HG03571 (cell line): ENCODE measurements at regions not wholly inside any gene's neighbourhood (a gene's known extent, or its start where the extent isn't known, plus 50 kb on each side); places are given as distances from the start of the nearest gene placed in this dataset.
"Not testable (repeated sequence)": the region's sequence is repeated elsewhere in the genome, so short reads cannot be mapped to it uniquely, and the experiment has no call there.

ENCODE experiments used
- ATAC-seq: cut with Tn5 transposase; IDR thresholded peaks from one replicate; pipeline ENCODE4 v1.9.1; 2021; ENCODE audit not compliant: unreplicated experiment

DNA sequence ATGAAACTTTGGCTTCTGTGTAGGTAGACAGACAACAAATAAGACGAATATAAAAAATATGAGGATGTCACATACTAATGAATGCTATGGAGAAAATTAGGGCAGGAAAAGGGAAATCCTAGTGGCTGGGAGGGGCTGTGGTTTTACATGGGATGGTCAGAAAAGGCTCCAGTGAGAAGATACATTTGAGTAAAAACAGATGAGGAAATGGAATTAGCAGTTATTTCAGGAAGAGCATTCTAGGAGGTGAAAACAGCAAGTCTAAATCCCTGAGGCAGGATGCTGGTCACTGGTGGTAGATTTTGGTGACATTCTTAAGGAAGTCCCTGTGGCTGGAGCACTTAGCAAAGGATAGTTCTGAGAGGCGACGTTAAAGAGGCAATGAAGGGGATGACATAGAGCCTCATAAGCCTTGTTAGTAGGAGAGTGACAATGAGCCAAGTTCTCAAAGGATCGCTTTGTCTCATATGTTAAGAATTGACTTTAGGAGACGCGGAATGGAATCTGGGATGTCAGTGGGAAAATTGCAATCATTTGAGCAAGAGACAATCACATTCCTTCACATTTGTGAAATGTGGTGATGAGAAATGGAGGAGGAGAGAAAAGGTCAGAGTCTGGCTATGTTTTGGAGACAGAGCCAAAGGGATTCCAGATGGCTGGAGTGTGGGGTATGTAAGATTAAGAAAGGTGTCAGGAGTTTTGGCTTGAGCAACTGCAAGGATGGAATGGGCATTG is 384.7 kb upstream of the FZD8 start:
- no peak for ATAC-seq

DNA sequence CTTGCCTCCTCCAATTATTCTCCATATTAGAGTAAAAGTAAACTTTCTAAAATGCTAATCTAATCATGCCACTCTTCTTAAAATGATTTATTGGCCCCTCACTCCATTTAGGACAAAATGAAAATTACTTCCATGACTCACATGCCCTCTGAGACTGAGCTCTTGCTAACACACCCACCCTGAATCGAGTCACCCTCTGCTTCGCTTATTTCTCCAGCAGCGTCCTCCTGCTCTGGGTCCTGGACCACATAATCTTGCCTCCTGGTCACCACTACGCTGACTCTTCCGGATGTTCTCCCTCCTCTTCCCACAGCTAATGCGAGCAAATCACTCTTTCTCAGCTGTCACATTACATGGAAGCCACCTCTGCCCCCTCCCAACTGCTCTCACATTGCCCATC is 384.0 kb upstream of the FZD8 start:
- ATAC-seq: no peak

DNA sequence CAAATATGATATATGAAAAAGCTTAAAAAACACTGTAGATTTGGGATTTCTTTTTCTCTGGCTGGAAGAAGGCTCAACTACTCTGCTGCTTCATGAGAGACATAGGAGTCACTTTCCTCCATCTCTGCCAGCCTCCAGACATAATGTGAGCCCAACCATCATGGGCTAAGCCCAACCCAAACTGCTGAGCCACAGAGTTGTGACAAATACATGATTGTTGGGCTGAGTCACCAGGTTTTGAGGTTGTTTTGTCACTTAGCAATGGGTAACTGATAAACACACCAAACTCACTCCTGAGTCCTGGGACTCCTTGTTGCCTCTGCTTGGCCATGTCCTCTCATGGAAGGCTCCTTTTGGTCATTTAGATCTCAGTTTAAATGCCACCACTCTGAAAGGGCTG is 381.8 kb upstream of the FZD8 start:
- ATAC-seq: no peak

DNA sequence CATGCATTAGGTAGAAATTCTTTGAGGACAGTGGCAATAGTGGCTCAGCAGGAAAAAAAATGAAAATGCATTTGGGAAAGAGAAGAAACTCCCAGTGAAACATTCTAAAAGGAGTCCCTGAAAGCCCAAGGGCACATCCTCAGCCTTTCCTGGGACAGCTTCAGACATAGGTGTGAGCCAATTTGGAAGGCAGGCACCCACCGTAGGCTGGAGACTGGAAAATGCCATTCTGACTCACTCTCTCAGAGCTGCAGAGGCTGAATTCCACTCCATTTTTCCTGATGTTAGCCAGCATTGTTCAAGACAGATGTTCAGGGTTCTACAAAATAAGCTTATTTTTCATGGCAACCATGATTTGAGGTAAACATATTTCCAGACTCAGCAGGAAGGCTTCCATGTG is 379.0 kb upstream of the FZD8 start:
- ATAC-seq: no peak

DNA sequence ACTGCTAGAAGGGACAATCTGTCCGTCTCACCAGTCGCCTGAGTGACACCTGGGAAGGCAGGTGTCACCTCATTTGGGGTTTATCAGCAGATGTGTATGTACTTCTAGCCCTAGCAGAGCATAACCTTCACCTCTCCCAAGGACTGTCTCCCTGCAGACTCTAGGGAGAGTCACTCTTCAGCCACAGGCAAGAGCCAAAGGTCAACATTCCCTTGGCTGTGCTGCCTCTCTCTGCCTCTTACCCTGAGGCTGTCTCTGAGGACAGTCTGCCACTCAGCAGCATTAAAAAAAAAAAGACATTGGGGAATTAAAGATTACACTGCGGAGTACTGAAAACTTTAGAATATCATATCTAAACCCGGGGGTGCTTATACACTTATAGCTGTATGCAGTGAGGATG is 377.7 kb upstream of the FZD8 start:
- no peak for ATAC-seq

DNA sequence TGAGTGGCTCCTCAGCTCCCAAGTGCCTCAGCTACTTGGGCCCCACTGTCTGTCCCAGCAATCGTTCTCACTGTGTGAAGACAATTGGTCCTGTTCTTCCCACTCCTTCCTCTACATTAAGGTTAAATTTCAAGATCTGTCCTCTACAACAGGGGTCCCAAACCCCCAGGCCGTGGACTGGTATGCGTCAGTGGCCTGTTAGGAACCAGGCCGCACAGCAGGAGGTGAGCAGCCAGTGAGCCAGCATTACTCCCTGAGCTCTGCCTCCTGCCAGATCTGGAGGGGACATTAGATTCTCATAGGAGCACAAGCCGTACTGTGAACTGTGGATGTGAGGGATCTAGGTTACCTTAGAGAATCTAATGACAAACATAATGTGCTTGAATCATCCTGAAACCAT is 376.9 kb upstream of the FZD8 start:
- no peak for ATAC-seq

DNA sequence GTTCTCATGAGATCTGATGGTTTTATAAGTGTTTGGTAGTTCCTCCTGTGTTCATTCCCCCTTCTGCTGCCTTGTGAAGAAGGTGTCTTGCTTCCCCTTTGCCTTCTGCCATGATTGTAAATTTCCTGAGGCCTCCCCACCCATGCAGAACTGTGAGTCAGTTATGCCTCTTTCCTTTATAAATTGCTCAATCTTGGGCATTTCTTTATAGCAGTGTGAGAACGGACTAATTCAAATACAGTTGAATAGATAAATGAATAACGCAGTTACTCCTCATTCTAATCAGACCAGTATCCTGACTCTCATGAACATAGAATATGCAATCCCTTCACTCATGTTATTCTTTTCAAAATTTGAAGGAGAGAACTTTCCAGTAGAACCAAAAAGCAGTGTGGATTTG is 375.0 kb upstream of the FZD8 start:
- no peak for ATAC-seq

DNA sequence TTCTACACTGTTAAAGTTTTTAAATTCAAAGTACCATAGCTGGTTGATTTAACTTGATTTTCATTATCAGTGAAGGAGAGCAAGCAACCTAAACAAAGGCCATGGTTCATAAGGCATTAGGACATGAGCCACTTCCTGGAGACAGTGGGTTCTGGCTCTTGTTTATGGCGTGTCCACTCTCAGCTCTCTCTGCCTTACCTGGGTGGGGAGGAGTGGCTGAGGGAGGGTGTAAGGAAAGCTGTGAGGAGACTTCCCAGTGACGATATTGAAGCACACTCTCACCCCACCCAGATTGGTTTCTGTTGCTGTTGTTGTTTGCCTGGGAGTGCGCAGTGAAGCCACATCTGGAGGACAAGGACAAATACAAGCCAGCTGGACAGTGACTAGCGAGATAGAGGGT is 365.3 kb upstream of the FZD8 start:
- no peak for ATAC-seq

DNA sequence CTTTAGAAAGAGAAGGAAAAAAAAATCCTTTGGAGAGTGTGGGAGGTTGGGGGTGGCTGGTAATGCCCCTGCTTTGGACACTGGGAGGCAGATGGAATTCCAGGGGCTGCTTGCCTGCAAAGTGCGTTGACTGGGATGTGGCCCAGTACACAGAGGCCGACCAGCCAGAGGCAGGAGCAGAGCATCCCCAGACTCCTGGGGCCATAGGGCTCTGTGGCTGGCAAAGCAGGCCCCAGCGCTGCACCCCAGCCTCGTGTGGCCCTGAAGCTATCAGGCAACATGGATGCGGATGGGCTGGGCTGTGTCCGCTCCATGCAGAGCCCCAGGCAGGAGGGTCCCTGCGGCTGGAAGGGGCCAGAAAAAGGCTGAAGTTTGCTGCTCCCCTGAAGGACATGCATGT is 361.6 kb upstream of the FZD8 start:
- ATAC-seq: no peak

DNA sequence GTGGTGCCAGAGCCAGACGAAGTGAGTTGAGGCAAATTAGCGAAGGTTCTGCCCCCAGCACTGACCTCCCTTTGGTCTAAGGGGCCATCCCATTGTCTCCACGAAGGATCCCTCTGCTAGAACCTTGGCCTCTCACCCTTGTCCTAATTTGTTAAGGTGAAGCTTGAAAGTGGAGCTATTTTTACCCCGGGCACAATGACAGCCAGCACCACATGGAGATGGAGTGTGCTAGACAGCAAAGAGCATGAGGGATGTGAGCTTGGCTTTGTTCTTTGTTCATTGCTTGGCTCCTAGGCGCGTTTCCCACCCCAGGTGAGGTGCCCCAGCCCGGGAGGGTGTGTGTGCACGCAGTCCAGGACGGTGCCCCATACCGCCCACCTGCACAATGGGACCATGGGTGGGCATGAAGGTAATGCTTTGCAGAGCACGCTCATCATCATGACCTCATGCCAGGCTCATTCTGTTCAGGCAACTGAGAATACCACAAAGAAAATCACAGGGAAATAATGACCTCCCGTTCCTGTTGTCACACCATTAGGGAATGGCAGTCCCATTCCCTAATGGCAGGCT is 361.0 kb upstream of the FZD8 start:
- ATAC-seq: no peak

DNA sequence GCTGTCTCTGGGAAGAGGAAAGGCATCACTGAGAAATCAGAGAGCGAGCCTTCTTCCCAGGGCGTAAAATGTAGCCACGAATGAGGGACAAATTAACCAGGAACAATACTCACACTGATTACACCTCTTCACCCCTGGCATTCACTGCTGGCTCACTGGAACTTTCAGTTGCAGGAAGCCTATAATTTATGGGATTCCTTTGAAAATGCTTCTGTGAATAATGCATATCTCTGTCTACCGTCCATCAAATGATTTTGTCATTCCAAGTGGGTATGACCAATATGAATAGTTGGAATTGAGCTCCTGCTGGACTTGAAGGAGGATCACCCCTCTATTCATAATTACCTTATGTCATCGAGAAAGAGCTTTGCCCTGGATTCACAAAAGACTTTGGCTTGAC is 360.3 kb upstream of the FZD8 start:
- no peak for ATAC-seq

DNA sequence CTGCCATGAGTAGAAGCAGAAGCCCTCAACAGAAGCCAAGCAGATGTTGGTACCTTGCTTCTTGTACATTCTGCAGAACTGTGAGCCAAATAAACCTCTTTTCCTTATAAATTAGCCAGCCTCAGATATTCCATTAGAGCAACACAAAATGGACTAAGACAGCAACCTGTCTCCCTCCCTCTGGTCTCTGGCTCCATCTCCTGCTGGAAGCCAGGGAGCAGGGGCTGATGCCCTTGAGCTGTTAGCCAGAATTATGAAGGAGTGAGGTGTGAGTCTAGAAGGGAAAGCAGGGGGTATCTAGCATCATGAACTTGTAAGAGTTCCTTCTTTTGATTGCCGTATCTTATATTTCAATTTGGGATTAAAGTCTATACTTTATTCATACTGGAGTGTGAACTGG is 358.7 kb upstream of the FZD8 start:
- ATAC-seq: not testable (repeated sequence)

DNA sequence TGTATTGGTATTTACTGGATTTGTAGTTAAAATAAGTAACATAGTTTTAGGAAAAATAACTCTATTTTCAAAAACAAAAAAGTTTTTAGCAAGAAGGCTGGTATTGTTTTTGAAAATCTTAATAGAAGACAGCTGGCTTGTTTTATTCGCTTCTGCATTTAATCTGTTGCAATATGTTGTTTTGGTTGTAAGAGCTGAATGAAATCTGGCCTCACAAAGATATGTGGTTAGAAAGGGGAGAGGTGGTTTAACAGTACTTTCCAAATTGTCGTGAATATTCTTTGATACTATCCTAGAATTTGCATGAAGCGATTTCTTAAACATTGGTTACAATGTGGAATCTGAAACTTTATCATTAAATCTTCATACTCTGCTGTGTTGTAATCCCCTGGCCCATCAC is 355.9 kb upstream of the FZD8 start:
- ATAC-seq: no peak

DNA sequence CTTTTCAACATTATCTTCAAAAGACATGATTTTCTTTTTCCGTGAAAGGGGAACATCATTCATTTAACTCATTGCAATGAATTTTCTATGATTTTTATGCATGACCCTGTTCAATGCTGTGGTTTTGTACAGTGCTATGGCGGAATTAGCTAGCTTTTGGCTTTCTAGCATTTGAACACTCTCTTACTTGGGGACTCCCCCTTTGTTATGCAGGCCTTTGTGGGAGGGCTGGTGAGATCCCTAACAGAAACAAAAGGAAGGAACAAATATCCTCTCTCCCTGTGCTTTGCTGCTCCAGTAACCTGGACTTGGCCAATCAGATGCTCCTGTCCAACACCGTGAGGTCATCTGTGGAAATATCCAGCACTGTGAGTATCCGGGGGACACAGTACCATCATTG is 353.4 kb upstream of the FZD8 start:
- no peak for ATAC-seq

DNA sequence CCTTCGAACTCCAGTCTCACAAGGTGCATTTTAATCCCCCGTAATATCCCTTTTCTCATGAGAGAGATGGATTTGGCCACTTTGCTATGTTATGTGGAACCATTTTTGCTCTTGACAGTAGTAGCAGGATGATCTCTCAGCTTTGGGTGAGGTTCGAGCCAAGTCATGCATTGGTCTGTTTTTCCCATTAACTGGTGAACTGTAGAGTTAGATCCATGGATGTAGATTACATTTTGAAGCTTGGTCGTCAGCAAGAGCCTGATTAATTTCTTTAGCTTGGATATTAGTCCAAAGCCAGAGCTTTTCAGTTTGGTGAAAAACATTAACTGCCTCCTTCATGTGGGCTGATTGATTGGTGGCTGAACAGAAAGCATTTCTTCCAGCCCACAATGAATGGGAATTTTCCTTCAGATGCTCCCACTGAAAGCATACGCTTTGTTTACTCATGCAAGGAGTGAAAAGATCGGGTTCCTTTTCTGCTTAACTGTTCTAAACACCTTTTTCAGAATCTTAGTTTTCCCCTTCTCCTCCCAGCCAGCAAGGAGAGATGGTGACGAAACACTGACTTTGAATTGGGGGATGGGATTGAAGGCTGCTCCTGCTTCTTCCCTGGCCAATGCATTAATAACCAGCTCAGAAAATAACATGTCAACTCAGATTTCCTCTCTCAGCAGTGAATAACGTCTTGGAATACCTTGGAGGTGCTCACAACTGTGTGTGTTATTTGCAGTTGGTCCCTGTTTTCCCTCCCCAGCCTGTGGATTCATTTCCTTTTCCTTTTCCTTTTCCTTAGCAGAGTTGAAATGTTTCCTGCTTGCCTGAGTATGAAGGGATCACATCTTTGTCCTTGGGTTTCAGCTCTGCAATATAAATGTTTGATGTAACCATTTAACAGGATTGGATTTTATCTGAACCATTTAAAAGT is 351.8 kb upstream of the FZD8 start:
- ATAC-seq: no peak

DNA sequence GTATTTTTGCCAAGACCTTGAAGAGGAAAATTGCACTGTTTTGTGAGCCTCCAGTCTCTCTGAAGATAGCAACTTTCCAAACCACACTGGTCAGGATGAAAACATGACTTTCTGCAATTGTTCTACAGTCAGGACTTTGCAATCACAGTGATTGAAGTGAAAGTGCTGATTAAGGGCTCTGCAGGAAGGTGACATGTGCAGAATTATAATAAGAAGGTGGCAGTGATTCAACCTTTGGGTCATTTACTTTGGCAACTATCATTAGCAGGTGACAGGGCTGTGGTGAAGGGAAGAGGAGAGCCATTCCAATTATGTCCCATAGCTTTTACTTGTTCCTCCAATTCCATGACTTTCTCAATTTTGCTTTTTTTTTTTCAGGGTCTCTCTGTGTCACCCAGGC is 350.0 kb upstream of the FZD8 start:
- no peak for ATAC-seq

DNA sequence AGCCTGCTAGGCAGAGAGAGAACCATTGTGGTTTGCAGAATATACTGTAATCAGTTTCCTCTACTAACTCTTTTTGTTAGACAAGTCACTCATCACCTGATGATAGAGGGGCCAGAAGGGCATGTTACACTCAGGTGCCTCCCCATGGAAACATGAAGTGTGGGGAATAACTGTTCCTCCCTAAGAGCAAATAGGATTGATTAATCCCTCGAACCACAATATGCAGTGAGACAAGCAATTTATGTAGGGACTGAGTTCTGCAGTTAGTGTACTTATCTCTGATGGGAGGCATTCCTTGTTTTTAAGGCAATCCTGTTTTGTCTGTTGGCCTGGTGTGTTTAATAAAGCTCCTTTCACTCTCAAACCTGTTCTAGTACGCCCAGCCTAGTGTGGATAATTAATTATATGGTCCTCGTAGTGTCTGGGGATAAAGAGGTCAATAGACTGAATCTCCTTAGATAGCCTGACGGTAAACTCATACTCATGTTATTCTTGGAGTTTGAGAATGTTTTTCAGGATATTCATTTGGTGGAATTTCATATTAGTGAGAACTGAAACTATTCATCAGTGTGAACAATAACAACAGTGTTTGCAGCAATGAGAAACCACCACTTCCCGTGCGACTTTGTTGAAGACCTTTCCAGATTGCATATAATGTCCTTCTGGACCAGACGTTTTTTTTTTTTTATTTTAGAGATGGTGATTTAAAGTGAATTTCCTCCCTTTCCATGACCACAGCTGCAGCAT is 344.8 kb upstream of the FZD8 start:
- no peak for ATAC-seq

DNA sequence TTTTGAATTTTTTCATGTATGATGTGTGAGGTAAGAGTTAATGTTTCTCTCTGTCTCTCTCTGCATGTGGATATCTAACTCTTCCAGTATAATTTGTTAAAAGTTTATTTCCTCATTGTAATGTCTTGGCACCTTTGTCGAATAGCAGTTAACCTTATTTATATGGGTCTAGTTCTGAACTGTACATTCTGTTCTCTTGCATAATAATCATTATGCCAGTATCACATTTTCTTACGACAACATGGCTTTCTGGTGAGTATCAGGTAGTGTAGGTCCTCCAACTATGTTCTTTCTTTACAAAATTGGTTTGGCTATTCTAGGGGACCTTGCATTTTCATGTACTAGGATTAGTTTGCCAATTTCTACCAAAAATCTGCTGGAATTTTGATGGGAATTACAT is 337.0 kb upstream of the FZD8 start:
- no peak for ATAC-seq

DNA sequence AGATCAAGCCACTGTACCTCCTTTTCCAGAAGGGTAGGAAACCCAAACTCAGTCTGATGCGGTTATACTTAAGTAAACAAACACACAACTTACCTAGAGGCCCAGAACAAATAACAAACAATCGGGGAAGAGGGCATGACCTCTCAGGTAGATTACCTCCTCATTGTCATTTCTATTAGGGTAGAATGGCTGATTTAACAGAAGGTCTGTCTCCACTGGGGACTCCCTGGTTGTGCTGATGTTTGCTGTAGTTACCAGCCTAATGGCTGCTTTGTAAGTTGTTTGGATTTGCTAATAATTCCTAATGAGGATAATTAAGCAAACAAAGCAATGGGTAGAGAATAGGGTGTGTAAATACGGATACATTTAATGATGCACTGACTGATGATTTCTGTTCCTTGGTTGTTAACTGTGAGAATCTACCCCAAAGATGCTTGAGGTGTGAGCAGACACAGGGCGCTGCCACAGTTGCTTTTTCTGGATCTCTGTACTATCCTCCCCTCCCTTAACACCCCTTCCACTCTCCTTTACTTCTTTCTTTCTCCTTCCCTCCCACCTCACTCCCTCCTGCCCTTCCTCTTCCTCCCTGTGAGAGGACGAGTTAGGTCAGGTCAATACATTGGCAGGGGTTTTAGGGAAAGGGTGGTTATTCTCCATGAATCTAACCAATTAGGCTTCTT is 332.0 kb upstream of the FZD8 start:
- ATAC-seq: not testable (repeated sequence)

DNA sequence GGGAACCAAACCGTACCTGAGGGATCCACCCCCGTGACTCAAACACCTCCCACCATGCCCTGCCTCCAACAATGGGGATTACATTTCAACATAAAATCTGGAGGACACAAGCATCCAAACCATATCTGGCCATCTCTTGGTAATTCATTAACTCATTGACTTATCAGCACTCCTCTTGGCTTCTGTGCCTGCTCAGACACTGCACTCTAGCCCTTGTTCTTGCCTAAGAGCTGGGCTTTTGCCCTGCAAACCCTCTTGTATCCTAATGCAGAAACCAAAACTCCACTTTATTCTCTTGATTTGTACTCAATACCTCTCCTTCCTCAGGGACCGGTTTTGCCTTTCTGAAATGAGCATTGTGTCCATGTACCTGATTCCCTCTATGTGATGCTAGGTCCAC is 330.2 kb upstream of the FZD8 start:
- no peak for ATAC-seq

DNA sequence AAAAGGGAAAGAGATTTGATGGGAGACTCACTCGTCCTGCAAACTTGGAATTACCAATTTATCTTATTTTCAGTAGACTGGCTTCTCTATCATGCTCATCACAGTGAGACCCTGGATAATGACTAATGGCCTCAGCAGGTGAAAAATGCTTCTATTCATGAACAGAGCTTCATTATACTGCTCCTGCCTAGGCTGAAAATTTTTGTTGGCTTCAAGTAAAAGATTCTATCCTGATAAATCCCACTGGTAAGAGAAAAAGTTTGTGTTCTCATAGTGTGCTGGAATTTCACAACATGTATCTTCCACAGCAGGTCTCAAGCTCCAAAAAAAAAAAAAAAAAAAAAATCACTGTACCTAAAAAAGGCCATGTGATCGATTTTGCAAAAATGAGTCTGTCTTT is 329.3 kb upstream of the FZD8 start:
- no peak for ATAC-seq
